ENCODE measurements at regions not wholly inside any gene's neighbourhood (a gene's known extent, or its start where the extent isn't known, plus 50 kb on each side); places are given as distances from the start of the nearest gene placed in this dataset.

DNA sequence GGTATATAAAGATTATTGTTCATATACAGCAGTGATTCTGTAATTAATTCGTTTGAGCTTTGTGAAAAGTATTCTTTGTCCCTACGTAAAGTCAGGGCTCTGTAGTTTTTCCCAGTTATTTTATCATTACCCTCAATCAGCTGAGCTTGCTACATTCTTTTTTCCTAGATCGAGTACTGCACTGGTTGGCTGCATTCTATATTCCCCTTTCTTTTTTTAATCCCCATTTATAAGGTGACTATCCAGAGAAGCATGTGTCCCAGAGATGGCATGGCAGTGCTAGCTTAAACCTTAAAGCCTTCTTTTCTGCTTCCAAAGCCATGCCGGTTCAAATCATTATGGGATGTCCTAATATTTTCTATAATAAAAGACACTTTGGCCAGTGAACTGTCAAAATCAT is 230.1 kb upstream of the CELF2 start:
- no peaks in the 10 kb centered on the region for H3K27me3 ChIP-seq (replicated peaks; ENCODE audit: insufficient read depth)
- H3K27ac ChIP-seq = no peak overlapping the region
- intact Hi-C loops (cut with DNase I) = no loop called here
- H3K4me3 ChIP-seq = no peak overlapping the region
- no peaks in the 10 kb centered on the region for H3K9me3 ChIP-seq
- TF ChIP-seq POLR2AphosphoS5 (IDR thresholded peaks at IDR 0.05) (no peak), POLR2A (IDR thresholded peaks at IDR 0.05) (no peak)
- TF ChIP-seq, protein P1, sequence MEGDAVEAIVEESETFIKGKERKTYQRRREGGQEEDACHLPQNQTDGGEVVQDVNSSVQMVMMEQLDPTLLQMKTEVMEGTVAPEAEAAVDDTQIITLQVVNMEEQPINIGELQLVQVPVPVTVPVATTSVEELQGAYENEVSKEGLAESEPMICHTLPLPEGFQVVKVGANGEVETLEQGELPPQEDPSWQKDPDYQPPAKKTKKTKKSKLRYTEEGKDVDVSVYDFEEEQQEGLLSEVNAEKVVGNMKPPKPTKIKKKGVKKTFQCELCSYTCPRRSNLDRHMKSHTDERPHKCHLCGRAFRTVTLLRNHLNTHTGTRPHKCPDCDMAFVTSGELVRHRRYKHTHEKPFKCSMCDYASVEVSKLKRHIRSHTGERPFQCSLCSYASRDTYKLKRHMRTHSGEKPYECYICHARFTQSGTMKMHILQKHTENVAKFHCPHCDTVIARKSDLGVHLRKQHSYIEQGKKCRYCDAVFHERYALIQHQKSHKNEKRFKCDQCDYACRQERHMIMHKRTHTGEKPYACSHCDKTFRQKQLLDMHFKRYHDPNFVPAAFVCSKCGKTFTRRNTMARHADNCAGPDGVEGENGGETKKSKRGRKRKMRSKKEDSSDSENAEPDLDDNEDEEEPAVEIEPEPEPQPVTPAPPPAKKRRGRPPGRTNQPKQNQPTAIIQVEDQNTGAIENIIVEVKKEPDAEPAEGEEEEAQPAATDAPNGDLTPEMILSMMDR (IDR thresholded peaks at IDR 0.05) = no peak
- DNase-seq (ENCODE audit: low spot score) = no peak
- H3K36me3 ChIP-seq = no peaks in the 10 kb centered on the region
- 46% methylated on average over 4 of the region's 4 CpGs for WGBS
- H3K4me1 ChIP-seq (replicated peaks) = no peaks in the 10 kb centered on the region

DNA sequence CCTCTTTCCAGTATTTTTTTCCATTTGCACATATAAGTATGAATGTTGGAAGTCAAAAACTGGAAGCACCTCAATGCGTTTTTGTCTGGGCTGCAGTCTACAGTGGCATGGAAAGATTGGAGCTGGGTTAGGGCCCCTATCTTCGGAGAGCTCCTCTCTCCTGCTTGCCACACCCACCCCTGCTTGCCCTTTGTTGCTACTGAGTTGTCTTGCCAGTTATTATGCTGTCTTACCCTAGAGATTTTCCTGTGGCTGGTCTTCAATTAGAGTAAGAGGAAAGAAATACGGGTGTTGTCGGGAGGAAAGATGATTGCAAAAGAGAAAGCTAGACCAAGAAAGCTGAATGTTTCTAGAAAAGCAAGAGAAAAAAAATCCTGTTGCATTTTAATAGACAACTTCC is 228.9 kb upstream of the CELF2 start:
- Histone ChIP-seq H3K27ac (no peak overlapping the region), H3K9me3 (no peaks in the 10 kb centered on the region), H3K4me1 (replicated peaks) (no peaks in the 10 kb centered on the region), H3K4me3 (no peak overlapping the region), H3K27me3 (replicated peaks; ENCODE audit: insufficient read depth) (no peaks in the 10 kb centered on the region), H3K36me3 (no peaks in the 10 kb centered on the region)
- intact Hi-C loops (cut with DNase I) = no loop called here
- TF ChIP-seq POLR2A (IDR thresholded peaks at IDR 0.05) (no peak), POLR2AphosphoS5 (IDR thresholded peaks at IDR 0.05) (no peak)
- TF ChIP-seq, protein P1 (IDR thresholded peaks at IDR 0.05) = no peak
- 69% methylated on average over 4 of the region's 4 CpGs for WGBS
- no peak for DNase-seq (ENCODE audit: low spot score)

DNA sequence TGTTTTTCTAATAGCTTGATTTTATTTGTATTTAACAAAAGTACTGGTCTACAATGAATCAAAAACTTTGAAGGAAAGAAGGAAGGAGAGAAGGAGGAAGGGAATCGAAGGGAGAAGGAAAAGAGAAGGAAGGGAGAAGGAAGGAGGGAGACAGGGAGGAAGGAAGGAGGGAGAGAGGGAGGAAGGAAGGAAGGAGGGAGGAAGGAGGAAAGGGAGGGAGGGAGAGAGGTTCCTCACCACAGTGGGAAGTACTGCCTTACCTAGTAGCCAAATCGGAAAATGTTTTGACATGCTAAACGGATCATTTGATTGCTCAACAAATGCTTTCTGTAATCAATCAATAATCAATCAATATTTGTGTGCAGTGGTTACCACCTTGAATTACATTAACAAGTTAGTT is 225.8 kb upstream of the CELF2 start:
- intact Hi-C loops (cut with DNase I) = loop anchor here (10.0 kb wide), 2 partner anchors 123 to 473 kb away; no protein-coding TSS in a partner anchor
- TF ChIP-seq, protein P1 (IDR thresholded peaks at IDR 0.05) = no peak
- no peaks in the 10 kb centered on the region for H3K9me3 ChIP-seq
- H3K27me3 ChIP-seq (replicated peaks; ENCODE audit: insufficient read depth) = no peaks in the 10 kb centered on the region
- 93% methylated on average over 3 of the region's 3 CpGs for WGBS
- H3K4me1 ChIP-seq (replicated peaks) = no peaks in the 10 kb centered on the region
- DNase-seq (ENCODE audit: low spot score) = no peak
- no peak overlapping the region for H3K4me3 ChIP-seq
- H3K36me3 ChIP-seq = no peaks in the 10 kb centered on the region
- no peak overlapping the region for H3K27ac ChIP-seq

DNA sequence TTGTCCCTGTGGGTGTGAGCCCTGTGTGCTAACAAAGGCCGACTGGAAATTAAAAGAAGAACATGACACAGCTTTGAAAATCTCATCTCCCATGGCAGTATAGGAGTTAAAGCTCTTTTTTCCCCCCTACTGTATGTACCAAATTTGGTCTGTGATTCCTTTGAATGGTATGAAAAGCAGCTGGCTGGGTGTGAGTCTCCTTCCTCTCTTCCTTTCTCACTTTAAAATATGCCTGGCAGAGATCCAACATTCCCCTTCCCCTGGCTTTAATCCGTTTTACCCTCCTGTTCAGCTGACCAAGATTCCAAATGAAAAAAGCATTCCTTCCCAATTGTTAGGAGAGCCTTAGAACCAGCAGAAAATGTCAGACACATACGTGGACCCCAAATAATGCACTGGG is 225.0 kb upstream of the CELF2 start:
- no peaks in the 10 kb centered on the region for H3K36me3 ChIP-seq
- no peaks in the 10 kb centered on the region for H3K27me3 ChIP-seq (replicated peaks; ENCODE audit: insufficient read depth)
- H3K9me3 ChIP-seq = no peaks in the 10 kb centered on the region
- 34% methylated on average over 3 of the region's 3 CpGs for WGBS
- H3K27ac ChIP-seq = no peak overlapping the region
- no peaks in the 10 kb centered on the region for H3K4me1 ChIP-seq (replicated peaks)
- H3K4me3 ChIP-seq = no peak overlapping the region
- TF ChIP-seq, protein P1 (IDR thresholded peaks at IDR 0.05) = no peak
- TF ChIP-seq POLR2A (IDR thresholded peaks at IDR 0.05) = no peak
- TF ChIP-seq POLR2AphosphoS5 (IDR thresholded peaks at IDR 0.05) = no peak
- DNase-seq (ENCODE audit: low spot score) = no peak
- intact Hi-C loops (cut with DNase I) = loop anchor here (10.0 kb wide), 2 partner anchors 122 to 472 kb away; no protein-coding TSS in a partner anchor

DNA sequence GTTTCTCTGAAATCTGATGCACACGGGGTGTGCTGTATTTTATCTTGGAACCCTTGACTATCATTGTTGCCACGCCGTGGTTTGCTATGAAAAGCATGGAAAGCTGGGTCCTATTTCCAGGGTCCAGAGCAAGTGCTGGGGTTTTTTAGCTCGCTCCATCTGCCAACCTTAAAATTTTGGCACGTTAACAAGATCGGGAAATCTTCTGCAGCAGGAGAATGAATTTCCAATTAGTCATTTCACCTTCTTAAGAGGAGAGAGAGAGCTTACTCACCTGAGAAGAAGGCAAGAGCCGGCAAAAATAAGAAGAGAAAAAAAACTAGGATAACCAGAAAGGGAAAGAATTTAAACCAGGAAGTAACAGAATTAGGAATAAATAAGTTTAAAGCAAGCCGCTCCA is 223.6 kb upstream of the CELF2 start:
- TF ChIP-seq, protein P1 (IDR thresholded peaks at IDR 0.05) = no peak
- TF ChIP-seq POLR2AphosphoS5 (IDR thresholded peaks at IDR 0.05) (no peak), POLR2A (IDR thresholded peaks at IDR 0.05) (no peak)
- H3K4me3 ChIP-seq = no peak overlapping the region
- no peaks in the 10 kb centered on the region for H3K4me1 ChIP-seq (replicated peaks)
- no peaks in the 10 kb centered on the region for H3K9me3 ChIP-seq
- intact Hi-C loops (cut with DNase I) = loop anchor here (10.0 kb wide), 2 partner anchors 121 to 471 kb away; no protein-coding TSS in a partner anchor
- no peak overlapping the region for H3K27ac ChIP-seq
- WGBS = 88% methylated on average over 8 of the region's 8 CpGs
- no peaks in the 10 kb centered on the region for H3K36me3 ChIP-seq
- no peak for DNase-seq (ENCODE audit: low spot score)
- no peaks in the 10 kb centered on the region for H3K27me3 ChIP-seq (replicated peaks; ENCODE audit: insufficient read depth)
